ENCODE measurements at regions not wholly inside any gene's neighbourhood (a gene's known extent, or its start where the extent isn't known, plus 50 kb on each side); places are given as distances from the start of the nearest gene placed in this dataset.

- TF ChIP-seq, protein P1, sequence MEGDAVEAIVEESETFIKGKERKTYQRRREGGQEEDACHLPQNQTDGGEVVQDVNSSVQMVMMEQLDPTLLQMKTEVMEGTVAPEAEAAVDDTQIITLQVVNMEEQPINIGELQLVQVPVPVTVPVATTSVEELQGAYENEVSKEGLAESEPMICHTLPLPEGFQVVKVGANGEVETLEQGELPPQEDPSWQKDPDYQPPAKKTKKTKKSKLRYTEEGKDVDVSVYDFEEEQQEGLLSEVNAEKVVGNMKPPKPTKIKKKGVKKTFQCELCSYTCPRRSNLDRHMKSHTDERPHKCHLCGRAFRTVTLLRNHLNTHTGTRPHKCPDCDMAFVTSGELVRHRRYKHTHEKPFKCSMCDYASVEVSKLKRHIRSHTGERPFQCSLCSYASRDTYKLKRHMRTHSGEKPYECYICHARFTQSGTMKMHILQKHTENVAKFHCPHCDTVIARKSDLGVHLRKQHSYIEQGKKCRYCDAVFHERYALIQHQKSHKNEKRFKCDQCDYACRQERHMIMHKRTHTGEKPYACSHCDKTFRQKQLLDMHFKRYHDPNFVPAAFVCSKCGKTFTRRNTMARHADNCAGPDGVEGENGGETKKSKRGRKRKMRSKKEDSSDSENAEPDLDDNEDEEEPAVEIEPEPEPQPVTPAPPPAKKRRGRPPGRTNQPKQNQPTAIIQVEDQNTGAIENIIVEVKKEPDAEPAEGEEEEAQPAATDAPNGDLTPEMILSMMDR (IDR thresholded peaks at IDR 0.05; ENCODE audit: insufficient read depth, missing control alignments), result no peak
- DNase-seq (ENCODE audit: insufficient read length, low spot score) (no peak), FAIRE-seq (no peak)
Measured at GRCh38 chr3:7953449-7954014, 548.1 kb upstream of the LMCD1 start.

DNA sequence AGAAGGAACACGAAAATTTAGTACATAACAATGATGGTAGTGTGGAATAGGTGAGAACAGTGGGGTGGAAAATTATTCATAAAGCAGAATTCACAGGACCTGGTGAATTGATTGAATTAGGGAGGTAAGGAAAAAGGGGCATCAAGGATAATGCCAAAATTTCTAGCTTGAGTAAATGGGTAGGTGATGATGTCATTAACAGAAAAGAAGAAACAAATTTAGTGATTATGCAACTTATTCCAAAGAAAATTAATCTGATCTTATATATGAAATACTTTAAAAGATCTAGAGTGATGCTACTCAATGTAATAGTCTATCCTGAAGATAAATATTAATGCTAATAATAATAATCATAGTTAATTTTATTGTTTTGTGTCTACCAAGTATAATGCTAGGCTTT, 544.6 kb upstream of the LMCD1 start:
- DNase-seq (ENCODE audit: insufficient read length, low spot score), result no peak
- TF ChIP-seq, protein P1 (IDR thresholded peaks at IDR 0.05; ENCODE audit: insufficient read depth, missing control alignments), result no peak
- FAIRE-seq, result no peak

GRCh38 chr3:7959094-7959493, 542.5 kb upstream of the LMCD1 start:
- TF ChIP-seq, protein P1 (IDR thresholded peaks at IDR 0.05; ENCODE audit: insufficient read depth, missing control alignments), result no peak
- DNase-seq (ENCODE audit: insufficient read length, low spot score) (no peak), FAIRE-seq (no peak)

- TF ChIP-seq, protein P1 (IDR thresholded peaks at IDR 0.05; ENCODE audit: insufficient read depth, missing control alignments), result no peak
- FAIRE-seq (no peak), DNase-seq (ENCODE audit: insufficient read length, low spot score) (no peak)
Measured at GRCh38 chr3:7960601-7961000, 541.0 kb upstream of the LMCD1 start.

DNA sequence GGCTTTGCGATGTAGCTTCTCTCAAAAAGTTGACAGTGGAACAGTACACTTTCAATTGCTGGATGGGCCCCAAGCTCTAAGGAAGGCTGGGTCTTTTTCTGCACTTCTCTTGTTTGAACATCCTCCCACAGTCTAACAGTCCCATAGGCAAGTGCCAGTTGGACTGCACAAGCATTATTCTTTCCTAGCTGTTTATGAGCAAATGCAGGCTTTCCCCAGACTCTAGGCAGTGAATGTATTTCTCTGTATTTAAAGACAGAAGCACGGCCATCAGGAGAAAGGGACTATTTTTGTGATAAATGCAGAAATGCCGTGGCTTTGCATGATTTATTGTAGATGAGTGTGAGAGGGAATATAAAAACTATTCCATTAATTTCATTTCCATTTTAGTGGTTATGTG, 539.3 kb upstream of the LMCD1 start:
- DNase-seq (ENCODE audit: insufficient read length, low spot score) (no peak), FAIRE-seq (no peak)
- TF ChIP-seq, protein P1 (IDR thresholded peaks at IDR 0.05; ENCODE audit: insufficient read depth, missing control alignments), result no peak

- DNase-seq (ENCODE audit: insufficient read length, low spot score) (no peak), FAIRE-seq (no peak)
- TF ChIP-seq, protein P1 (IDR thresholded peaks at IDR 0.05; ENCODE audit: insufficient read depth, missing control alignments), result no peak
Measured at GRCh38 chr3:7964899-7965298, 536.7 kb upstream of the LMCD1 start.

- DNase-seq (ENCODE audit: insufficient read length, low spot score), result no peak
- no peak for FAIRE-seq
- TF ChIP-seq, protein P1 (IDR thresholded peaks at IDR 0.05; ENCODE audit: insufficient read depth, missing control alignments), result no peak
Measured at GRCh38 chr3:7973006-7973405, 528.6 kb upstream of the LMCD1 start.
